A549 (cell line): ENCODE measurements at regions not wholly inside any gene's neighbourhood (a gene's known extent, or its start where the extent isn't known, plus 50 kb on each side); places are given as distances from the start of the nearest gene placed in this dataset.

Experiments used
- CTCF ChIP-seq: fragments of >200 bp; sonication (Bioruptor Twin); formaldehyde crosslinking; IDR thresholded peaks from 3 replicates; pipeline ENCODE4 v1.5.1; 2016
- EP300 ChIP-seq, 2 experiments: fragments of >200 bp; sonication (Bioruptor Twin); formaldehyde crosslinking; IDR thresholded peaks; 2 replicates in 1 of 2; 3 replicates in 1 of 2; pipeline ENCODE4 v1.6.1; 2016 to 2017
- HDAC2 ChIP-seq: fragments of 200-600 bp; sonication (generic); IDR thresholded peaks from 2 replicates; pipeline ENCODE4 v1.6.1; 2016
- HOXA7 ChIP-seq: fragments of 250-450 bp; sonication (Bioruptor Pico); IDR thresholded peaks from 2 replicates; pipeline ENCODE4 v1.5.0; 2020; ENCODE audit warnings: mild to moderate bottlenecking, moderate library complexity
- JUNB ChIP-seq: fragments of >200 bp; sonication (Bioruptor Twin); formaldehyde crosslinking; IDR thresholded peaks from 2 replicates; pipeline ENCODE4 v1.6.1; 2016
- MYC ChIP-seq: IDR thresholded peaks from 2 replicates; pipeline ENCODE4 v1.6.1; 2012; ENCODE audit warnings: mild to moderate bottlenecking, inconsistent platforms, low read length, improper control_type of control experiment, borderline replicate concordance
- NFE2L2 ChIP-seq: fragments of 150-350 bp; conservative IDR thresholded peaks from 2 replicates; pipeline ENCODE4 v1.6.1; 2014; ENCODE audit warnings: low read length
- RAD21 ChIP-seq, 2 experiments: fragments of >200 bp in 1 of 2; sonication (Bioruptor Twin) in 1 of 2; formaldehyde crosslinking in 1 of 2; IDR thresholded peaks in 1 of 2; conservative IDR thresholded peaks in 1 of 2; 2 replicates in 1 of 2; 3 replicates in 1 of 2; pipeline ENCODE4 v1.6.1; 2012 to 2018; ENCODE audit warnings: inconsistent platforms in 1 of 2
- REST ChIP-seq: fragments of 200-600 bp; sonication (generic); IDR thresholded peaks from 2 replicates; pipeline ENCODE4 v1.6.1; 2016; ENCODE audit warnings: antibody characterized with exemption, mild to moderate bottlenecking, moderate library complexity
- RFX5 ChIP-seq: fragments of 450-650 bp; IDR thresholded peaks from 2 replicates; pipeline ENCODE4 v1.7.1; 2014; ENCODE audit warnings: antibody characterized with exemption, mild to moderate bottlenecking, moderate library complexity
- TF ChIP-seq, protein P1 (sequence below): IDR thresholded peaks from 2 replicates; pipeline ENCODE4 v1.6.1; 2012
- TF ChIP-seq, protein P2 (sequence below): IDR thresholded peaks from 2 replicates; pipeline ENCODE4 v1.6.1; 2012; ENCODE audit warnings: low read depth, borderline replicate concordance
- TF ChIP-seq, protein P3 (sequence below): fragments of >200 bp; sonication (Bioruptor Twin); formaldehyde crosslinking; IDR thresholded peaks from 3 replicates; pipeline ENCODE4 v1.6.1; 2016

DNA sequence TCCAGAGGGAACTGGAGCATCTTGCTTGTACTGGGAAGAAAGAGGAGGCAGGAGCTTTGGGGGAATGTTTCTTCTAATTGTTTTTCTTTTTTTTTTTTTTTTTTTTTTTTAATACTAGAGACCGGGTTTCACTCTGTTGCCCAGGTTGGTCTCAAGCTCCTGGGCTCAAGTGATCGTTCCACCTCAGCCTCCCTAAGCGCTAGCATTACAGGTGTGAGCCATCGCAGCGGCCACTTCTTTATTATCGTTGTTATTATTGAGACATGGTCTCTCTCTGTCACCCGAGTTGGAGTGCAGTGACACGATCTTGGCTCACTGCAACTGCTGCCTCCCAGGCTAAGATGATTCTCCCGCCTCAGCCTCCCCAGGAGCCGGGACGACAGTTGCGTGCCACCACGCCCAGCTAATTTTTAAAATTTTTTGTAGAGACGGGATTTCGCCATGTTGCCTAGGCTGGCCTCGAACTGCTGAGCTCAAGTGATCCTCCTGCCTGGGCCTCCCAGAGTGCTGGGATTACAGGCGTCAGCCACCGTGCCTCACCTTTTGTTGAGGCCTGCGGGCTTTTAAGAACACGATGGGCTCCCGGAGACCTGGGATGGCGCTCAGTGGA lies 137.3 kb upstream of the GSE1 start:
- TF ChIP-seq, protein P1, sequence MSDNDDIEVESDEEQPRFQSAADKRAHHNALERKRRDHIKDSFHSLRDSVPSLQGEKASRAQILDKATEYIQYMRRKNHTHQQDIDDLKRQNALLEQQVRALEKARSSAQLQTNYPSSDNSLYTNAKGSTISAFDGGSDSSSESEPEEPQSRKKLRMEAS: no peak
- TF ChIP-seq REST (no peak), CTCF (no peak), MYC (no peak), JUNB (no peak), NFE2L2 (no peak), RFX5 (no peak), HOXA7 (CRISPR knock-in tag) (no peak), HDAC2 (no peak), EP300 (IDR thresholded peaks at IDR 0.05) (no peak), RAD21 (conservative IDR thresholded peaks at IDR 0.05 in 1 of 2, IDR thresholded peaks at IDR 0.05 in 1 of 2) (no peak)
- TF ChIP-seq, protein P2, sequence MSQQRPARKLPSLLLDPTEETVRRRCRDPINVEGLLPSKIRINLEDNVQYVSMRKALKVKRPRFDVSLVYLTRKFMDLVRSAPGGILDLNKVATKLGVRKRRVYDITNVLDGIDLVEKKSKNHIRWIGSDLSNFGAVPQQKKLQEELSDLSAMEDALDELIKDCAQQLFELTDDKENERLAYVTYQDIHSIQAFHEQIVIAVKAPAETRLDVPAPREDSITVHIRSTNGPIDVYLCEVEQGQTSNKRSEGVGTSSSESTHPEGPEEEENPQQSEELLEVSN: no peak
- TF ChIP-seq, protein P3, sequence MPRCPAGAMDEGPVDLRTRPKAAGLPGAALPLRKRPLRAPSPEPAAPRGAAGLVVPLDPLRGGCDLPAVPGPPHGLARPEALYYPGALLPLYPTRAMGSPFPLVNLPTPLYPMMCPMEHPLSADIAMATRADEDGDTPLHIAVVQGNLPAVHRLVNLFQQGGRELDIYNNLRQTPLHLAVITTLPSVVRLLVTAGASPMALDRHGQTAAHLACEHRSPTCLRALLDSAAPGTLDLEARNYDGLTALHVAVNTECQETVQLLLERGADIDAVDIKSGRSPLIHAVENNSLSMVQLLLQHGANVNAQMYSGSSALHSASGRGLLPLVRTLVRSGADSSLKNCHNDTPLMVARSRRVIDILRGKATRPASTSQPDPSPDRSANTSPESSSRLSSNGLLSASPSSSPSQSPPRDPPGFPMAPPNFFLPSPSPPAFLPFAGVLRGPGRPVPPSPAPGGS: no peak
